SU-DHL-6 (cell line): ENCODE measurements at regions not wholly inside any gene's neighbourhood (a gene's known extent, or its start where the extent isn't known, plus 50 kb on each side); places are given as distances from the start of the nearest gene placed in this dataset.

ENCODE experiments used
- H2AFZ ChIP-seq: fragments of 200-600 bp; sonication (generic); 2 replicates; pipeline ENCODE4 v1.6.1; 2014; ENCODE audit warnings: low read depth, mild to moderate bottlenecking, moderate library complexity, mixed read lengths, antibody characterized with exemption, low read length; ENCODE audit not compliant: severe bottlenecking
- H3F3A ChIP-seq: fragments of 200-600 bp; shearing (Covaris generic); 2 replicates; pipeline ENCODE4 v1.6.0; 2016; ENCODE audit warnings: antibody characterized with exemption, mild to moderate bottlenecking; ENCODE audit not compliant: insufficient read depth
- H3K27ac ChIP-seq: fragments of 200-600 bp; sonication (generic); 2 replicates; pipeline ENCODE4 v1.5.1; 2016; ENCODE audit warnings: low read depth, mild to moderate bottlenecking, low read length, moderate library complexity, mixed read lengths
- H3K27me3 ChIP-seq: fragments of 200-600 bp; sonication (generic), shearing (Covaris generic); 2 replicates; pipeline ENCODE4 v1.6.0; 2014; ENCODE audit warnings: mild to moderate bottlenecking, low read length
- H3K36me3 ChIP-seq: fragments of 200-600 bp; sonication (generic); 2 replicates; pipeline ENCODE4 v1.6.1; 2014; ENCODE audit warnings: mild to moderate bottlenecking, low read length, mixed read lengths
- H3K4me2 ChIP-seq: fragments of 300-600, 200-600 bp; shearing (Covaris generic), sonication (generic); 2 replicates; pipeline ENCODE4 v1.6.0; 2014; ENCODE audit warnings: low read length, low read depth, mild to moderate bottlenecking; ENCODE audit not compliant: poor library complexity, severe bottlenecking
- H3K4me3 ChIP-seq: fragments of 200-600 bp; sonication (generic); 2 replicates; pipeline ENCODE4 v1.5.1; 2014; ENCODE audit warnings: antibody characterized with exemption, low read length, mild to moderate bottlenecking, mixed read lengths; ENCODE audit not compliant: insufficient read depth, poor library complexity, severe bottlenecking
- H3K79me2 ChIP-seq: fragments of 200-600 bp; sonication (generic); 2 replicates; pipeline ENCODE4 v1.6.1; 2014; ENCODE audit warnings: mild to moderate bottlenecking, low read length, moderate library complexity; ENCODE audit not compliant: insufficient read depth
- H3K9ac ChIP-seq: fragments of 200-600 bp; sonication (generic); 2 replicates; pipeline ENCODE4 v1.7.0; 2014; ENCODE audit warnings: mild to moderate bottlenecking, low read length
- H3K9me2 ChIP-seq: fragments of 200-600 bp; sonication (generic); replicated peaks from 2 replicates; pipeline ENCODE4 v1.6.1; 2014; ENCODE audit warnings: low read length; ENCODE audit not compliant: insufficient read depth
- H3K9me3 ChIP-seq: fragments of 200-600 bp; sonication (generic); 2 replicates; pipeline ENCODE4 v1.6.1; 2014; ENCODE audit warnings: low read length, mixed read lengths; ENCODE audit not compliant: insufficient read depth
- H4K20me1 ChIP-seq: fragments of 200-600 bp; sonication (generic); 2 replicates; pipeline ENCODE4 v1.6.1; 2014; ENCODE audit warnings: low read depth, mild to moderate bottlenecking, antibody characterized with exemption, low read length, moderate library complexity, mixed read lengths
- EZH2phosphoT487 ChIP-seq: fragments of 200-600 bp; sonication (generic), shearing (Covaris generic); conservative IDR thresholded peaks from 2 replicates; pipeline ENCODE4 v1.6.1; 2018; ENCODE audit warnings: mild to moderate bottlenecking, antibody characterized with exemption, low read length, moderate library complexity, mixed read lengths
- TF ChIP-seq, protein P1 (sequence below): fragments of 200-600 bp; sonication (generic); IDR thresholded peaks from one replicate; pipeline ENCODE4 v1.5.1; 2017; ENCODE audit warnings: antibody characterized with exemption, mild to moderate bottlenecking, low read length, moderate library complexity; ENCODE audit not compliant: insufficient read depth, poor library complexity, severe bottlenecking

DNA sequence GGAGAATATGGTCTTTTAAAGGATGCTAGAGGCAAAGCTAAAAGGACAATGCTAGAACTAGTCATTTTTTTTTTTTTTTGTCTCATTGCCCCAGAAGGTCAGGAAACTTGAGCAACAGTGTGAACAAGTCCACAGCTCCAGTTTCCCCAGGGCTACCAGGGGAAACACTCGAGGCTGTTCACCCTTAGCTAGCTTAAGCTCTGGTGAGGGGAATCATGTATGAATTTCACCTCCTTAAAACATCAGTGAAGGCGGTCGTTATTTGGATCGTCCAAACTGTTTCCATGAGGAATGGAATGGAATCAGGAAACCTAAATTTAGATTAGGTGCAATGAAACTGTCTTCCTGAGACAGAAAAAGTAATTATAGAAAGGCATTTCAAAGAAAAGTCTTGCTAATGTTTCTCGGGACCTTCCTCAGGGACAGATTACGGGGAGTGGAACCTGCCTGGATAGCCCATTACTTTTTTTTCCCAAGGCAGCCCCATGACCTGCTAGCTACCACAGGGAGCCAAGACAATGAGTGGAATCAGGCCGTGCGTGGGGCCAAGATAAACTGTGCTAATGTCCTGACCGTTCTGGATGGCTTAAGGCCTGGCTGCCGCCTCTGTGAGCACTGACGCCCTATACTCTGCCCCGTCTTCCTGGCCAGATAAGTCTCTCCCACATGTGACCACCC lies 164.8 kb upstream of the SGK1 start:
- no peaks in the 10 kb centered on the region for H3K27me3 ChIP-seq
- no peak overlapping the region for H2AFZ ChIP-seq
- TF ChIP-seq, protein P1, sequence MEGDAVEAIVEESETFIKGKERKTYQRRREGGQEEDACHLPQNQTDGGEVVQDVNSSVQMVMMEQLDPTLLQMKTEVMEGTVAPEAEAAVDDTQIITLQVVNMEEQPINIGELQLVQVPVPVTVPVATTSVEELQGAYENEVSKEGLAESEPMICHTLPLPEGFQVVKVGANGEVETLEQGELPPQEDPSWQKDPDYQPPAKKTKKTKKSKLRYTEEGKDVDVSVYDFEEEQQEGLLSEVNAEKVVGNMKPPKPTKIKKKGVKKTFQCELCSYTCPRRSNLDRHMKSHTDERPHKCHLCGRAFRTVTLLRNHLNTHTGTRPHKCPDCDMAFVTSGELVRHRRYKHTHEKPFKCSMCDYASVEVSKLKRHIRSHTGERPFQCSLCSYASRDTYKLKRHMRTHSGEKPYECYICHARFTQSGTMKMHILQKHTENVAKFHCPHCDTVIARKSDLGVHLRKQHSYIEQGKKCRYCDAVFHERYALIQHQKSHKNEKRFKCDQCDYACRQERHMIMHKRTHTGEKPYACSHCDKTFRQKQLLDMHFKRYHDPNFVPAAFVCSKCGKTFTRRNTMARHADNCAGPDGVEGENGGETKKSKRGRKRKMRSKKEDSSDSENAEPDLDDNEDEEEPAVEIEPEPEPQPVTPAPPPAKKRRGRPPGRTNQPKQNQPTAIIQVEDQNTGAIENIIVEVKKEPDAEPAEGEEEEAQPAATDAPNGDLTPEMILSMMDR: no peak
- no peak for TF ChIP-seq EZH2phosphoT487
- no peaks in the 10 kb centered on the region for H3K9me2 ChIP-seq
- H3F3A ChIP-seq: no peaks in the 10 kb centered on the region
- no peak overlapping the region for H3K9ac ChIP-seq
- H3K36me3 ChIP-seq: 0 out of 2 replicates have a peak, but pooled peaks cover 2% of the 10 kb centered on the region
- no peak overlapping the region for H3K4me3 ChIP-seq
- no peaks in the 10 kb centered on the region for H3K9me3 ChIP-seq
- H4K20me1 ChIP-seq: no peaks in the 10 kb centered on the region
- no peak overlapping the region for H3K27ac ChIP-seq
- no peaks in the 10 kb centered on the region for H3K79me2 ChIP-seq
- no peak overlapping the region for H3K4me2 ChIP-seq

DNA sequence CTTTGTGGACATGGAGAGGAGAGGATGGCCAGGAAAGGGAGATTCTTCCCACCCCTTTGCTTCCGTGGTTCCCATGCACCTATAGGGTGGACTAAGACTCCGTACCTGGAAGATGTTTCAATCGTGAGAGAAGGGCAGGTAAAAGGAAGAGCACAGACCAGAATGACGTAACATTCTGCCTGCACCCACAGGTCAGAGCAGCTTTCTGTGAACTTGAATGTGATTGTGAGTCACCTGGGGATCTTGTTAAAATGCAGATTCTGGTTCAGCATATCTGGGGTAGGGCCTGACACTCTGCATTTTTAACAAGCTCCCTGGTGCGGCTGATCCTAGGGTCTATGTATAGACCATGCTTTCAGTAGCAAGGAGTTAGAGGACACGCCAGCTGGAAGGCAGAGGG lies 164.1 kb upstream of the SGK1 start:
- Histone ChIP-seq H3K9me2 (no peaks in the 10 kb centered on the region), H3K4me3 (no peak overlapping the region), H3K4me2 (no peak overlapping the region), H4K20me1 (no peaks in the 10 kb centered on the region), H3F3A (no peaks in the 10 kb centered on the region), H3K36me3 (0 out of 2 replicates have a peak, but pooled peaks cover 2% of the 10 kb centered on the region), H3K79me2 (no peaks in the 10 kb centered on the region), H3K27me3 (no peaks in the 10 kb centered on the region), H3K9ac (no peak overlapping the region), H3K27ac (no peak overlapping the region), H3K9me3 (no peaks in the 10 kb centered on the region), H2AFZ (no peak overlapping the region)
- TF ChIP-seq EZH2phosphoT487: no peak
- TF ChIP-seq, protein P1: no peak

DNA sequence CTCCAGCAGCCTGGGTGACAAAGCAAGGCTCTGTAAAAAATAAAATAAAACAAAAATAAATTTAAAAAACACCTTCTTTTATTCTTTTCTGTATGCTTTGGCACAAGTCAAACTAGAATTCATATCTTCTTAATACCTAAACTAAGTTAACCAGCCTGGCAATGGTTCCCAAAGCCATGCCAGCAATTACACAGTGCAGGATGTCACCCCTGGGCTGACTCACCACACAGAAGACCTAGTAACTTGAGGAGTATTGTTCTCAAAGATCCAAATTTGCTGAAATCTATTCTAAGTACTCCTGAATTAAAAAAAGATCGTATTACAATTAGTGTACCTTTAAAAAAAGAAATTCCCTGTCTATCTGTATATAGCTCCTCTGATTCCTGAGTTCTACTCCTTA lies 162.7 kb upstream of the SGK1 start:
- no peak overlapping the region for H2AFZ ChIP-seq
- no peaks in the 10 kb centered on the region for H3F3A ChIP-seq
- no peak overlapping the region for H3K4me2 ChIP-seq
- H3K27me3 ChIP-seq: no peaks in the 10 kb centered on the region
- no peak overlapping the region for H3K4me3 ChIP-seq
- no peaks in the 10 kb centered on the region for H4K20me1 ChIP-seq
- no peak overlapping the region for H3K27ac ChIP-seq
- H3K9ac ChIP-seq: no peak overlapping the region
- no peaks in the 10 kb centered on the region for H3K79me2 ChIP-seq
- no peaks in the 10 kb centered on the region for H3K9me3 ChIP-seq
- H3K36me3 ChIP-seq: 0 out of 2 replicates have a peak, but pooled peaks cover 2% of the 10 kb centered on the region
- H3K9me2 ChIP-seq: no peaks in the 10 kb centered on the region
- TF ChIP-seq, protein P1: no peak
- no peak for TF ChIP-seq EZH2phosphoT487
